HG03196 (cell line): ENCODE measurements at regions not wholly inside any gene's neighbourhood (a gene's known extent, or its start where the extent isn't known, plus 50 kb on each side); places are given as distances from the start of the nearest gene placed in this dataset.
A peak's percentile ranks its signal among the peaks of the same experiment; 100 is the strongest.
"Not testable (repeated sequence)": the region's sequence is repeated elsewhere in the genome, so short reads cannot be mapped to it uniquely, and the experiment has no call there.

ENCODE experiments used
- ATAC-seq: cut with Tn5 transposase; IDR thresholded peaks from one replicate; pipeline ENCODE4 v1.9.1; 2021; ENCODE audit not compliant: unreplicated experiment

DNA sequence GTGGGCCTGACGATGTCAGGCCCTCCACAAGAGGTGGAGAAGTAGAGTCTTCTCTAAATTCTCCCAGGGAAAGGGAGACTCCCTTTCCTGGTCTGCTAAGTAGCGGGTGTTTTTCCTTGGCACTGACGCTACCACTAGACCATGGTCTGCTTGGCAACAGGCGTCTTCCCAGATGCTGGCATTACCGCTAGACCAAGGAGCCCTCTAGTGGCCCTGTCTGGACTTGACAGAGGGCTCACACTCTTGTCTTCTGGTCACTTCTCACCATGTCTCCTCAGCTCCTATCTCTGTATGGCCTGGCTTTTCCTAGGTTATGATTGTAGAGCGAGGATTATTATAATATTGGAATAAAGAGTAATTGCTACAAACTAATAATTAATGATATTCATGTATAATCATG lies 51.1 kb upstream of the RASSF6 start:
- ATAC-seq = not testable (repeated sequence)

DNA sequence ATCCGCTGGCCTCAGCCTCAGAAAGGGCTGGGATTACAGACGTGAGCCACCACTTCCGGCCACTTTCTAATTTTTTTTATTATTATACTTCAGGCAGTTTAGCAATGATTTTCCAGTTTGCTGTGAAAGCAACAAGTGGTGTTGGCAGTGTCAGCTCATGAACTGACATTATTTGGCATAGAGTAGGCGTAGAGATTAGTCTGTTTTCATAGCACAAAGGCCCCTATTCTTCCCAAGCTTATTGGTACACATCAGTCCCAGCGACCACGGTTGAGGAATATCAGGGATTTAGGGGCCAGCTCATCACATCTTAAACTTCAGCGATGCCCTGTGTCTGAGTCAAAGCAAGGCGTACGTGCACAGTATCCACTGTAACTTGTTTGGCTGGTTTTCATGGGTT lies 53.0 kb upstream of the RASSF6 start:
- no peak for ATAC-seq

DNA sequence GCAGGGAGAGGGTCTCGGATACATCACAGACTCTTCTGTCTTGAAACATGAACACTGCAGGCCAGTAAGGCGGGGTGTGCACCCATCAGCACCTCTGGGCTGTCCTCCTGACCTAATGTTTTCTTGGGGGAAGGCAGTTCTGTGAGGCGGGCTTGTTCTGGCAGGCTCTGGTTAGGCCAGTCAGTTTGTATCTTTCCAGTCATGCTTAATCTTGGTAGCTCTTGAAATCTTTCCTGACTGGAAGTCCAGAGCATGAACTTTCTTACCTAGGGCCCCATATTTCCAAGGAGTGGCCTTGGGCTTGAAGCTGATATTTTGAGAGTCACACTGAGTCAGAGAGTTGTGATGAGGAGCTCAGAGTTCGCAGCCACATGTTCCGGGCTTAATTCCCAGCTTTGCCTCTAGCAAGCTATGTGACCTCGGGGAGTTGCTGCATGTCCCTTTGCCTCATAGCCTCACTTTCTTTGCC lies 54.2 kb upstream of the RASSF6 start:
- no peak for ATAC-seq

DNA sequence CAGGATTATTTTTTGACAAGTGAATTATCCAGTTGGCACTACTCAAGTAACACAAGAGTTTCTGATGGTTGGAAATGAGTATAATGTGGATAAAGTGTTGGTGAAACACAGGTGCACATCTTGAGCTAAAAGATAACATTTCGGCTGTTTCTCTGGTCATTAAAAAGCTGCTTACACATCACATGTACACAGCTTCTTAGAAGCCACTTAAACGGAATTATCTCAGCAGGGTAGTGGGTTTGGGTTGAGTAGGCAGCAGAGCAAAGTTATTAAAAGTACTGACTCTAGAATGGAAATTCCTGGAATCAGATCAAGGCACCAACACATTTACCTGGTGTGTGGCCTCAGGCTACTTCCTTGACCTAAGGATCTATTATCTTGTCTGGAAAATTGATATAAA lies 55.4 kb upstream of the RASSF6 start:
- no peak for ATAC-seq

DNA sequence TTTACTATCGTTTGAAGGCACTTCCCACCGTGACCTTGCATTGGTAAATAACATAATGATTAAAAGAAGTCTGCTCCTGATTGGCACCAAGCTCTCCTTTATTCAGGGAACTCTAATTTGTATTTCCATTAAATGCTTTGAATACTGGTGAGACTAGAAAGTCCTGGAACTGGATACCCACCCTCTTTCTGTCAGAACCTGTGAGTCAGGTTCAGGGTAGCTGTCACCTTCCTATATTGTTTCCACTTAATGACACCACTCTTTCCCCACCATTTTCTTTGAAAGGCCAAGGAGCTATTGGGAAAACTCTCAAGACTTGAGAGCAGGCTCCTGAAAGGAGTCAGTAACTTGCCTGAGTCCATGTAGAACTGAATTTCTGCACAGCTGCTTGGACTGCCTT lies 55.9 kb upstream of the RASSF6 start:
- ATAC-seq = no peak

DNA sequence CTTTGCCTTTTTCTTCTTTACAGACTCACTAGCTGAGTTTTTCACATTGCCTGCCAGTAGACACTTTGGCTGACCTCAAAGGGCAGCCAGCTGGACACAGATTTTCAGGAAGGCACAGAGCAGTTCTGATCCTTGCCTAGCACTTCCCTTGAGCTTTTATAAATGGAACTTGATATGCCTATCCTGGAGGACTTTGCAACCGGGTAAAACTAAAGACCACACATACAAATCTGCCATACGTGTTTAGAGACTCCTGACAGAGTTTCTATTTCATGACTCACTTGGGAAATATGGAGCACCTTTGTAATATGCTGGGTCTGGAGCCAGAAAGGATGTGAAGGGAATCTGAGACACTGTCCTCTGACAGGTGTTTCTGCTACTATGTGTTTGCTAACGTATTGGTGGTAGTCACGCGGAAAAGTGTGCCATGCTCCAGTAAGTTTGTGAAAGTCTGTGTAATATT lies 56.7 kb upstream of the RASSF6 start:
- peak; percentile 83 for ATAC-seq

DNA sequence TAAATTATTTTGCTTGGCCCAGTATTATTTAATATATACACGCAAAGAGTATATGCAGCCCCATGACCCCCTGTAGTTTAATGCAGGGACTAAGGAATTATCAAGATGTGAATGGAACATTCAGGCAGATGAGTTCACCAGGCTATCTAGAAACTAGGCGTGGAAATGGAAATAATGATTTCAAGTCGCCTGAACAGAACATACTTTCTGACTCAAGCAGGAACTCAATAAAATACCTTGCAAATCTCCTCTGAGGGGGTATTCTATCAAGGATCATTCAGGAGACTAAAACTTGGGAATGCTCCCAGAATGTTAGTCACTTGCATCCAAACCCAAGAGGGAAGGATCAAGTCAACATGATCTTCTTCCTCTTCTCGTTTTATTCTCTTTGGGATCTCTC lies 59.6 kb upstream of the RASSF6 start:
- no peak for ATAC-seq

DNA sequence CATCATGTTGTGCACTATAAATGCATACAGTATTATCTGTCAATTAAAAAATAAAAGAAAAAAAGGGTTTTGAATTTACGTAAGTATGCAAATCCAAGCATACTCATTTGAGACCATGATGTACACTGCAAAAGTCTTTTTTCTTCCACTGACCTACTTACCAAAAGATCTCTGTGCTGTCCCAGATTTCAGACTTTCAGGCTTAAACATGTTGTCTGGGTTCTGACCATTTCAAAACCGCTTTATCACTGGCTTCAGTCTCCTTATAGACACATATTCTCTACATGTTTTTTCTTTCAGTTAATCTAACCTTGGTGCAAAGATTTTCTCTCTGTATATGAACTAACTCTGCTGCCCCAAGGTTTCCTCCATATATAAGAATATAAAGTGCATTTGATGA lies 58.6 kb upstream of the CXCL8 start:
- no peak for ATAC-seq

DNA sequence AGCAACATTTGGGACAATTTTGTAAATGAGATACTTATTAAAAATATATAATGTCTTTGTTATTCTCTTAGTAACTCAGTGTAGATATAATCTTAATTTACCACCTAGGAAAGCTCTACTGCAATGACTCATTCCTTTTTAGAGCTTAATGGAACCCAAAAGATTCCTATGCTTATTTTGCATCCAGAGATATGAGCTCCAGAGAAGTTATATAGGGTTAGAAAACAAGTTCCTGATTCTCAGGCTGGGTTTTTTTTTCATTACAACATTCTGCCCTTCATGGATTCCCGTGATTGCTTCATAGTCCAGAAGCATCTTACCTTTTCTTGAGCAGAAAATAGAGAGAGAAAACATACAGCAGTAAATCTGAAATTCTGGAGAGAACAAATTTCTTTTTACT lies 57.9 kb upstream of the CXCL8 start:
- ATAC-seq = no peak

DNA sequence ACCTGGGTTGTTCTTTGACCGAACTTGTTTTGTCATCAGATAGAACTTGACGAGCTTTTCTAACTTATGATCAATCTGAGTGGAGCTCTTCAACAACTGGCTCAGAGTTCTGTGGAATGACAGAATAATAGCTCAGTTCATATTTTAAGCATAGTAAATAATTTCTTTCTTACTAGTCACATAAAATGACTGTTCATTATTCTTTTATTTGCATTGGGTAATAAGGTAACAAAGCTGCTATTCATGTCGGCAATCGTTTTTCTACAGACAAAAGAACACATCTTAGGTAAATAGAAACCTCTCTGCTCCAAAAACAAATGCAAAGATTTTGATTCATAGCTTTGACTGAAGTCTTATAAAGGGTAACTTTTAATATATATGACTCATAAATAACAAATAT lies 57.3 kb upstream of the CXCL8 start:
- ATAC-seq = no peak

DNA sequence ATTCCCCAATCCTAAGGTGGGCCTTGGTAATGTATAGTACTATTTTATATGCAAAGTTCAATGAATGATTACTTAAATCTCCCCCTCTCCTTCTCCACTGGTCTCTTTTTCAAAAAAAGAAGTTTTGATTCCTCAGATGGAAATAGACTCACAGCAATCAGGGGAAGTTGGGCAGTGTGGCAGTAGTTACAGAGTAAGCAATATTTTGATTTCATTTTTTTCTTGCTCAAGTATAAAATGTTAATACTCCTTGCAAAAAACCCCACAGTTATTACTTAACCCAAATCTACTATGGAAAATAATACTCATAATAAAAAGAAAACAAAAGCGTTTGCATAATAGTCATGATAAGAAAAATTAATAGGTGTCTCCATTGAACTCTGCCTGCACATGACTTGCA lies 56.9 kb upstream of the CXCL8 start:
- ATAC-seq = no peak

DNA sequence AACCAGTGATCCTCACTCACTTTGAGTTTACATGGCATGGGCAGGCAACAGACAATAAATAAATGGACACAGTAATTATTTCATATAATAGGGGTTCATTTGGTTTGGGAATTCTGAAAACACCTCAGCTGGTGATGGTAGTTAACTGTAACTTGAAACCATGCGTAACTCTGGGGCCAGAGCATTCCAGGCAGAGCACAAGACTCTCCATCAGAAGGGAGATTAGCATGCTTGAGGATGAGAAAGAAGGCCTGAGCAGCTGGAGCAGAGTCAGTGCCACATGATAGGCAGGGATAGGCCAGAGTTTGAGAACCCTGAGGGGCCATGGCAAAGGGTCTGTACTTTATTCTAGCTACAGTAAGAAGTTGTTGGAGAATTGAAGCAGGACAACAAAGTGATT lies 56.3 kb upstream of the CXCL8 start:
- ATAC-seq = no peak

DNA sequence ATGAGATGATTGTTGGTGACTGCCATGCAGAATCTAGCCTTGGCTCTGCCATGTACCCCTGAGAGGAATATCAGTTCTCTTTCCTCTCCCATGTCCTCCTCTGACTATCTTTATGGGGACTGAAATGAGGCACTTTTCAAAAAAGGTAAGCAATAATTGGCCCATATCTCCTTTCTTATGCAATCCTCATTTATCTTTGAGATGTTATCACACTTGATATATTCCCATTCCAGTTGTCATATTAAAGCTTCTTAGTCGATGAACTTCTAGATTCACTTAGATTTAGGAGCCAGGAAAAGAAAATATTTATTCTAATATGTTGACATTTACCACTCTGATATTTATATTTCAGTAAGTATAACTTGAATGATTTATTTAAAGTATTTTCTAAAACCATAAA lies 55.3 kb upstream of the CXCL8 start:
- ATAC-seq = no peak

DNA sequence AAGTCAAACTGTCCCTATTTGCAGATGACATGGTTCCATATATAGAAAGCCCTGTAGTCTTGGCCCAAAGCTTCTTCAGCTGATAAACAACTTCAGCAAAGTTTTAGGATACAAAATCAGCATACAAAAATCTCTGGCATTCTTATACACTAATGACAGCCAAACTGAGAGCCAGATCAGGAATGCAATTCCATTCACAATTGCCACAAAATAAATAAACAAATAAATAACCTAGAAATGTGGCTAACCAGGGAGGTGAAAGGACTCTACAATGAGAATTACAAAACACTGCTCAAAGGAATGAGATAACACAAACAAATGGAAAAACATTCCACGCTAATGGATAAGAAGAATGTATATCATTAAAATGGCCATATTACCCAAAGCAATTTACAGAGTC lies 52.9 kb upstream of the CXCL8 start:
- ATAC-seq = no peak

DNA sequence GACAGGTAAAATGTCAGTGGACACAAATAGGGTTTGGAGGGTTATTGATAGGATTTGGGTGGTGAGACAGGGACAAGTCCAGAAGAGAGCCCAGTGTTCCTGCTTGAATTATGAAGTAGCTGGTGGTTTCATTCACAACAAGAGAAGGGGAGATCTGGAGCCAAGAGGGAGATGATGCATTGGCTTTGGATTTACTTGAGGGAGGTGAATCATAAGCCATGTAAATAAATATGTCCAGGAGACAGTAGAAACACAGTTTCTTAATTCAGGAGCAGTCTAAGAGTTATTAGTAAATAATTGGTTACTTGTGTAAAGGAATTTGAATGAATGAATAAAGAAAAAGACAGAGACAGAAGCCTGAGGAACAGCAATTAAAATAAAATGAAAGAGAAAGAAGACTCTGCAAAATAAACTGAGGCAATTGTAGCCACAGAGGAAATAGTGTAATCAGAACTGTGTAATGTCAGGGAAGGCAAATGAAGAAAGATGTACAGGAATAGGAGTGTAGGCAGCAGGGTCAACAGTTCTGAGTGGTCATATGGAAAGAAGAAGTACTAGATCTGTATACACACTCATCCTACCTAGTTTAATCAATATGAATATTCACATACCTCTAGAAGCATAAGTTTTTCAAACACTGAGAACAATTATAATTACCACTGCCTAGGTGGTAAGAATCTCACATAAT lies 50.2 kb upstream of the CXCL8 start:
- ATAC-seq = no peak
